Calu3 (cell line): ENCODE measurements at regions not wholly inside any gene's neighbourhood (a gene's known extent, or its start where the extent isn't known, plus 50 kb on each side); places are given as distances from the start of the nearest gene placed in this dataset.
A peak's percentile ranks its signal among the peaks of the same experiment; 100 is the strongest.
"Not testable (repeated sequence)": the region's sequence is repeated elsewhere in the genome, so short reads cannot be mapped to it uniquely, and the experiment has no call there.

Experiments
- BruUV-seq: library from RNA; stranded (reverse); fragments of 400-500 nt; replicated peaks from 2 replicates; lab custom pipeline; 2021; lab: Mats Ljungman, UMichigan
- CTCF ChIA-PET: fragments of 300-600 bp; sonication (Branson Sonifier 250); formaldehyde crosslinking; loops from one replicate; lab custom pipeline; 2022; ENCODE audit warnings: antibody characterized with exemption; lab: Charles Lee
- DNase-seq: peaks from one replicate; pipeline ENCODE4 v3.0.0; 2022
- H3K27ac Mint-ChIP-seq: one replicate; pipeline ENCODE4 v1.8.0; 2022; ENCODE audit warnings: mixed read lengths; ENCODE audit not compliant: unreplicated experiment
- H3K27me3 Mint-ChIP-seq: one replicate; pipeline ENCODE4 v1.8.0; 2022; ENCODE audit warnings: mixed read lengths; ENCODE audit not compliant: unreplicated experiment
- H3K36me3 Mint-ChIP-seq: one replicate; pipeline ENCODE4 v1.8.0; 2022; ENCODE audit warnings: mild to moderate bottlenecking, moderate library complexity, mixed read lengths; ENCODE audit not compliant: insufficient read depth, unreplicated experiment
- H3K4me1 Mint-ChIP-seq: one replicate; pipeline ENCODE4 v1.8.0; 2022; ENCODE audit warnings: mild to moderate bottlenecking, low read depth, mixed read lengths; ENCODE audit not compliant: unreplicated experiment
- H3K4me3 Mint-ChIP-seq: one replicate; pipeline ENCODE4 v1.8.0; 2022; ENCODE audit warnings: mild to moderate bottlenecking, low read depth, moderate library complexity, mixed read lengths; ENCODE audit not compliant: unreplicated experiment
- H3K9me3 Mint-ChIP-seq: one replicate; pipeline ENCODE4 v1.8.0; 2022; ENCODE audit warnings: low read depth, mixed read lengths; ENCODE audit not compliant: unreplicated experiment
- intact Hi-C: fragments of 100-400 bp; cut with micrococcal nuclease; formaldehyde crosslinking; loops from one replicate; pipeline ENCODE4 v1.10.0; 2022; ENCODE audit not compliant: unreplicated experiment
- TF ChIP-seq, protein P1 (sequence below): fragments of 200-600 bp; IDR thresholded peaks from one replicate; pipeline ENCODE4 v1.8.0; 2022; ENCODE audit warnings: antibody characterized with exemption; ENCODE audit not compliant: unreplicated experiment

DNA sequence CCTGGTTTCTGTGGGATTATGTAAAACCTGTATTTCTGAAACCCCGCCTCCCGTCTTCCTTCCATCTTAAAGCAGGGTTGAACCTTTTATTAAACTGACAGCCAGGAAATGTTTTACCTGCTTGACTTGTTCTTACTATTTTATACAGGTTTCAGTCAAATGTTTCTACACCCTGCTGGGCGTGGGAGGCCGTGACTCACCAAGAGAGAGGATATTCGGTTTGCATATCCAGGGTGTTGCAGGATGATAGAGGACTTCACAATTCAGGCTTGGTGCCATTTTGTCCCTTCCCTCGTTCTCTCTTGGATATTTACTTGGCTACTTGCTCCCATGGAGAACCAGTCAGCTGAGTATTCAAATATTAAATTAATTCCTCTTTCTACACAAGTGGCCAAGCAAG, 69.7 kb downstream of the ARF6 start:
- peaks cover 9% of the 10 kb centered on the region for H3K36me3 Mint-ChIP-seq
- peak overlapping the region; percentile 52 for H3K4me3 Mint-ChIP-seq
- H3K27me3 Mint-ChIP-seq, result no peaks in the 10 kb centered on the region
- intact Hi-C loops, result no loop called here
- H3K4me1 Mint-ChIP-seq, result peaks cover 77% of the 10 kb centered on the region
- no peaks in the 10 kb centered on the region for H3K9me3 Mint-ChIP-seq
- no TSS peak for BruUV-seq
- H3K27ac Mint-ChIP-seq, result peak overlapping the region; percentile 97
- peak; percentile 73 for DNase-seq
- CTCF ChIA-PET, result interaction anchor here (1.0 to 2.0 kb wide), 4 partner anchors 8 to 110 kb away, joined by 3 to 7 read pairs (median 4); partner anchors contain the start of gene NEMF
- TF ChIP-seq, protein P1, sequence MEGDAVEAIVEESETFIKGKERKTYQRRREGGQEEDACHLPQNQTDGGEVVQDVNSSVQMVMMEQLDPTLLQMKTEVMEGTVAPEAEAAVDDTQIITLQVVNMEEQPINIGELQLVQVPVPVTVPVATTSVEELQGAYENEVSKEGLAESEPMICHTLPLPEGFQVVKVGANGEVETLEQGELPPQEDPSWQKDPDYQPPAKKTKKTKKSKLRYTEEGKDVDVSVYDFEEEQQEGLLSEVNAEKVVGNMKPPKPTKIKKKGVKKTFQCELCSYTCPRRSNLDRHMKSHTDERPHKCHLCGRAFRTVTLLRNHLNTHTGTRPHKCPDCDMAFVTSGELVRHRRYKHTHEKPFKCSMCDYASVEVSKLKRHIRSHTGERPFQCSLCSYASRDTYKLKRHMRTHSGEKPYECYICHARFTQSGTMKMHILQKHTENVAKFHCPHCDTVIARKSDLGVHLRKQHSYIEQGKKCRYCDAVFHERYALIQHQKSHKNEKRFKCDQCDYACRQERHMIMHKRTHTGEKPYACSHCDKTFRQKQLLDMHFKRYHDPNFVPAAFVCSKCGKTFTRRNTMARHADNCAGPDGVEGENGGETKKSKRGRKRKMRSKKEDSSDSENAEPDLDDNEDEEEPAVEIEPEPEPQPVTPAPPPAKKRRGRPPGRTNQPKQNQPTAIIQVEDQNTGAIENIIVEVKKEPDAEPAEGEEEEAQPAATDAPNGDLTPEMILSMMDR, result no peak

DNA sequence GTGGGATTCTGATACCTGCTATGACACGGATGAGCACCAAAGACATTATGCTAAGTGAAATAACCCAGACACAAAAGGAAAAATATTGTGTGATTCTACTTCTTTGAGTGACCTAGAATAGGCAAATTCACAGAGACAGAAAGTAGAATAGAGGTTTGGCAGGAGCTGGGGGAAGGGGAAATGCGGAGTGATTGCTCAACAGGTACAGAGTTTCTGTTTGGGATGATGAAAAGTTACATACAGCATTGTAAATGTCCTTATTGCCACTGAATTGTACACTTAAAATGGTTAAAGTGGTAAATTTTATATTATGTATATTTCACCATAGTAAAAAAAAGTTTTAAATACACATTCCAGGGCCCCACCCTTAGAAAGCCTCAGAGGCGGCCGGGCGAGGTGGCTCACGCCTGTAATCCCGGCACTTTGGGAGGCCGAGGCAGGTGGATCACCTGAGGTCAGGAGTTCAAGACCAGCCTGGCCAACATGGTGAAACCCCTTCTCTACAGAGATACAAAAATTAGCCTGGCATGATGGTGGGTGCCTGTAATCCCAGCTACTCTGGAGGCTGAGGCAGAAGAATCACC, 72.3 kb downstream of the ARF6 start:
- DNase-seq, BruUV-seq, H3K27me3 Mint-ChIP-seq, intact Hi-C loops, H3K36me3 Mint-ChIP-seq, H3K4me3 Mint-ChIP-seq, H3K9me3 Mint-ChIP-seq: not testable (repeated sequence)
- CTCF ChIA-PET, result interaction anchor here (0.6 kb wide), 1 partner anchor 98 kb away, joined by 8 read pairs; no protein-coding TSS in a partner anchor
- peak overlapping the region; percentile 25 for H3K27ac Mint-ChIP-seq
- peaks cover 87% of the 10 kb centered on the region for H3K4me1 Mint-ChIP-seq

DNA sequence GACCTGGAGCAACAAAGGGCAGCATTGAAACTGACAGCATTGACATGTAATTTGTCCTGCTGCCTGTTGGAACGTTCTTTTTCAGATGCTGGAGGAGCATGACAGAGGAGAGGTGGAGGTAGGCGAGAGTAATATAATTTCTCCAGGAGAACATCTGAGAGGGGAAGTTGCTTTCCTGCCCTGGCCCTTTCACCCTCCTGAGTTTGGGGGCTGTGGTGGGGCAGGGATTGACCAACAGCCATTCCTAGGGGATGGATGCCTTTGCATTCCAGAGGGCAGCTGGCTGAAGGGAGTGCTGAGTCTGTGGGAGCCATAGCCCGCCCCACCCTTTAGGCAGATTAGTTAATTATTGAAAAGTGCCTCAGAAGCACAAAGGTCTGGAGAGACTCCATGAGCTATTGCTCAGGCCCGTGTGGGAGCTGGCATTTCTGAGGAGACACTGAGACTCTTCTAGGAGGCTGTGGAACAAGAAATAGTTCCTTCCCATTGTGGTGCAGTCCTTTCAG, 73.5 kb downstream of the ARF6 start:
- Mint-ChIP-seq H3K27ac (peak overlapping the region; percentile 93), H3K27me3 (no peaks in the 10 kb centered on the region), H3K4me1 (peaks cover 86% of the 10 kb centered on the region), H3K4me3 (peak overlapping the region; percentile 58), H3K36me3 (peaks cover 9% of the 10 kb centered on the region), H3K9me3 (no peaks in the 10 kb centered on the region)
- BruUV-seq, result no TSS peak
- CTCF ChIA-PET, result interaction anchor here (0.8 to 1.5 kb wide), 5 partner anchors 9 to 104 kb away, joined by 3 to 6 read pairs (median 5); no protein-coding TSS in a partner anchor
- DNase-seq, result peak; percentile 71
- intact Hi-C loops, result no loop called here
- TF ChIP-seq, protein P1, result no peak

DNA sequence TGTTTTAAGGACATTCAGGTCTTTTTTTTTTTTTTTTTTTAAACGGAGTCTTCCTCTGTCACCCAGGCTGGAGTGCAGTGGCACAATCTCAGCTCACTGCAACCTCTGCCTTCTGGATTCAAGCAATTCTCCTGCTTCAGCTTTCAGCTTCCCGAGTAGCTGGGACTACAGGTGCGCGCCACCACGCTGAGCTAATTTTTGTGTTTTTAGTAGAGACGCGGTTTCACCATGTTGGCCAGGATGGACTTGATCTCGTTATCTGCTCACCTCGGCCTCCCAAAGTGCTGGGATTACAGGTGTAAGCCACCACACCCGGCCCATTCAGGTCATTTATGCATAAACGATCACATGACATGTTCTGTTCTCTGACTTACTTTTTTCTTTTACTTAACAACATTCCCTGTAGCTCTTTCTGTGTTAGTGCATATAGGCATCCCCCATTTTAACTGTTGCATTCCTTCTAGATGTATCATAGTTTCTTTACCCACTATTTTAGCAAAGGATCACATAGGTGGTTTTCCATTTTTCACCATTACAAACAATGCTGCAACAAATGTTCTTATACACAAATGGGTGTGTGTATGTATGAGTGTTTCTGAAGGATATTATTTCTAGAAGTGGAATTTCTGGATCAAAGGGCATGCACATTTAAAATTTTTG, 74.2 kb downstream of the ARF6 start:
- no peak for DNase-seq
- Mint-ChIP-seq H3K9me3 (no peaks in the 10 kb centered on the region), H3K36me3 (peaks cover 9% of the 10 kb centered on the region), H3K27me3 (no peaks in the 10 kb centered on the region), H3K4me3 (peak overlapping the region; percentile 58), H3K4me1 (peaks cover 86% of the 10 kb centered on the region), H3K27ac (peak overlapping the region; percentile 93)
- TSS peak; percentile 62 for BruUV-seq
- TF ChIP-seq, protein P1, result no peak
- CTCF ChIA-PET, result interaction anchor here (0.8 to 1.5 kb wide), 5 partner anchors 8 to 105 kb away, joined by 3 to 6 read pairs (median 5); no protein-coding TSS in a partner anchor
- intact Hi-C loops, result no loop called here
